Stimulated activated CD8-positive, alpha-beta memory T cell treated with anti-CD3 and anti-CD28 coated beads, Interleukin-12 subunit alpha, Interleukin-12 subunit beta, amount 100 ng/mL, for 24 hours (primary cell): ENCODE measurements at regions not wholly inside any gene's neighbourhood (a gene's known extent, or its start where the extent isn't known, plus 50 kb on each side); places are given as distances from the start of the nearest gene placed in this dataset.

Experiments
- DNase-seq: peaks from one replicate; pipeline ENCODE4 v3.0.0-alpha.2; 2020; ENCODE audit errors: extremely low read depth

GRCh38 chr10:131630772-131631258, 270.0 kb upstream of the PPP2R2D start:
- no peak for DNase-seq

GRCh38 chr10:131631619-131632018, 269.2 kb upstream of the PPP2R2D start:
- no peak for DNase-seq

- DNase-seq: no peak
Observed at GRCh38 chr10:131635564-131636015, 265.2 kb upstream of the PPP2R2D start.

- no peak for DNase-seq
Observed at GRCh38 chr10:131636116-131636515, 264.7 kb upstream of the PPP2R2D start.

GRCh38 chr10:131636841-131637724, 263.7 kb upstream of the PPP2R2D start:
- no peak for DNase-seq

- no peak for DNase-seq
Observed at GRCh38 chr10:131638049-131638879, 262.5 kb upstream of the PPP2R2D start.

GRCh38 chr10:131638880-131639278, 261.9 kb upstream of the PPP2R2D start:
- DNase-seq: no peak

- no peak for DNase-seq
Observed at GRCh38 chr10:131640045-131640644, 260.7 kb upstream of the PPP2R2D start.

- no peak for DNase-seq
Observed at GRCh38 chr10:131641231-131641630, 259.6 kb upstream of the PPP2R2D start.

GRCh38 chr10:131641898-131642297, 258.9 kb upstream of the PPP2R2D start:
- DNase-seq: no peak

GRCh38 chr10:131642966-131643365, 257.8 kb upstream of the PPP2R2D start:
- no peak for DNase-seq

GRCh38 chr10:131644289-131644688, 256.5 kb upstream of the PPP2R2D start:
- DNase-seq: no peak

- no peak for DNase-seq
Observed at GRCh38 chr10:131644864-131645658, 255.7 kb upstream of the PPP2R2D start.

GRCh38 chr10:131645756-131646155, 255.1 kb upstream of the PPP2R2D start:
- no peak for DNase-seq

- no peak for DNase-seq
Observed at GRCh38 chr10:131646551-131647525, 254.0 kb upstream of the PPP2R2D start.

- no peak for DNase-seq
Observed at GRCh38 chr10:131647789-131648188, 253.0 kb upstream of the PPP2R2D start.

- no peak for DNase-seq
Observed at GRCh38 chr10:131648386-131649020, 252.3 kb upstream of the PPP2R2D start.

GRCh38 chr10:131649617-131650016, 251.2 kb upstream of the PPP2R2D start:
- no peak for DNase-seq

- DNase-seq: no peak
Observed at GRCh38 chr10:131650169-131650705, 250.6 kb upstream of the PPP2R2D start.
